ENCODE measurements at regions not wholly inside any gene's neighbourhood (a gene's known extent, or its start where the extent isn't known, plus 50 kb on each side); places are given as distances from the start of the nearest gene placed in this dataset.

GRCh38 chr3:69538281-69538680 lies 152.4 kb upstream of the FRMD4B start:
- no peaks in the 10 kb centered on the region for H3K9me3 ChIP-seq (replicated peaks; ENCODE audit: control insufficient read depth, insufficient read depth, low read depth, low read length)
- peaks cover 2 to 30% of the 10 kb centered on the region in 2 experiments; a peak in 3 of 5 replicates for H3K27me3 ChIP-seq (ENCODE audit: control insufficient read depth in 2 of 2, insufficient read depth in 2 of 2, low read length in 2 of 2)
- intact Hi-C loops (cut with micrococcal nuclease) = no loop called here
- no peak overlapping the region for H2AFZ ChIP-seq (ENCODE audit: low read depth, low read length)
- in situ Hi-C loops (cut with MboI) = no loop called here
- peaks cover 0 to 6% of the 10 kb centered on the region in 2 experiments; a peak in 1 of 5 replicates for H3K4me1 ChIP-seq (replicated peaks in 1 of 2; ENCODE audit: control insufficient read depth in 2 of 2, insufficient read depth in 2 of 2, low read length in 2 of 2)
- no peaks in the 10 kb centered on the region for H3K79me2 ChIP-seq (ENCODE audit: control insufficient read depth, insufficient read depth, low read length)
- ATAC-seq (no peak), FAIRE-seq (no peak), DNase-seq (ENCODE audit: extremely low read depth in 1 of 4, low spot score in 3 of 4) (no peak)
- no peak for TF ChIP-seq FOXJ2 (tag; IDR thresholded peaks at IDR 0.05)
- POLR2A ChIA-PET = no interaction called here
- no peak overlapping the region for H3K4me3 ChIP-seq
- H3K9me1 ChIP-seq (ENCODE audit: control insufficient read depth, insufficient read depth, low read length) = no peaks in the 10 kb centered on the region
- 0% methylated on average over 1 of the region's 1 CpG for WGBS (ENCODE audit: insufficient coverage, low coverage, missing lambda C conversion rate)
- no peak overlapping the region for H3K9ac ChIP-seq (ENCODE audit: insufficient read depth in 1 of 2, low read depth in 2 of 2, low read length in 2 of 2)
- H3K4me2 ChIP-seq (ENCODE audit: insufficient read depth, low read length) = no peak overlapping the region
- CTCF ChIA-PET (ENCODE audit: low intra/inter-chr PET ratio) = no interaction called here
- H3K36me3 ChIP-seq (ENCODE audit: control insufficient read depth, insufficient read depth, low read length) = no peaks in the 10 kb centered on the region
- H4K20me1 ChIP-seq (replicated peaks; ENCODE audit: control insufficient read depth, insufficient read depth, low read length) = no peaks in the 10 kb centered on the region
- no peak overlapping the region for H3K27ac ChIP-seq (ENCODE audit: extremely low read depth, low read depth, low read length)
- BruUV-seq (replicated peaks) = no TSS peak

- Histone ChIP-seq H3K27ac (ENCODE audit: extremely low read depth, low read depth, low read length) (no peak overlapping the region), H3K9me1 (ENCODE audit: control insufficient read depth, insufficient read depth, low read length) (no peaks in the 10 kb centered on the region), H2AFZ (ENCODE audit: low read depth, low read length) (no peak overlapping the region), H3K4me2 (ENCODE audit: insufficient read depth, low read length) (no peak overlapping the region), H3K9me3 (replicated peaks; ENCODE audit: control insufficient read depth, insufficient read depth, low read depth, low read length) (no peaks in the 10 kb centered on the region), H3K79me2 (ENCODE audit: control insufficient read depth, insufficient read depth, low read length) (no peaks in the 10 kb centered on the region), H3K36me3 (ENCODE audit: control insufficient read depth, insufficient read depth, low read length) (no peaks in the 10 kb centered on the region), H3K4me1 (replicated peaks in 1 of 2; ENCODE audit: control insufficient read depth in 2 of 2, insufficient read depth in 2 of 2, low read length in 2 of 2) (no peaks in the 10 kb centered on the region), H3K4me3 (no peak overlapping the region), H4K20me1 (replicated peaks; ENCODE audit: control insufficient read depth, insufficient read depth, low read length) (no peaks in the 10 kb centered on the region), H3K9ac (ENCODE audit: insufficient read depth in 1 of 2, low read depth in 2 of 2, low read length in 2 of 2) (no peak overlapping the region), H3K27me3 (ENCODE audit: control insufficient read depth in 2 of 2, insufficient read depth in 2 of 2, low read length in 2 of 2) (peaks cover 2 to 16% of the 10 kb centered on the region in 2 experiments; a peak in 3 of 5 replicates)
- in situ Hi-C loops (cut with MboI) (no loop called here), intact Hi-C loops (cut with micrococcal nuclease) (no loop called here)
- WGBS (ENCODE audit: insufficient coverage, low coverage, missing lambda C conversion rate) = 0% methylated on average over 16 of the region's 19 CpGs
- DNase-seq (ENCODE audit: extremely low read depth in 1 of 4, low spot score in 3 of 4) (no peak), FAIRE-seq (no peak), ATAC-seq (no peak)
- ChIA-PET CTCF (ENCODE audit: low intra/inter-chr PET ratio) (no interaction called here), POLR2A (no interaction called here)
- BruUV-seq (replicated peaks) = no TSS peak
- TF ChIP-seq MAZ (CRISPR knock-in tag; conservative IDR thresholded peaks at IDR 0.05 in 1 of 2, IDR thresholded peaks at IDR 0.05 in 1 of 2) (no peak), E4F1 (CRISPR knock-in tag; IDR thresholded peaks at IDR 0.05; ENCODE audit: borderline replicate concordance) (no peak), L3MBTL2 (IDR thresholded peaks at IDR 0.05) (no peak), BHLHE40 (IDR thresholded peaks at IDR 0.05; ENCODE audit: low read length) (no peak), SUPT5H (IDR thresholded peaks at IDR 0.05) (no peak), ZNF175 (CRISPR knock-in tag; IDR thresholded peaks at IDR 0.05; ENCODE audit: low read depth) (no peak), ZC3H8 (IDR thresholded peaks at IDR 0.05) (no peak), ATF1 (CRISPR knock-in tag; IDR thresholded peaks at IDR 0.05) (no peak), ATF1 (tag; IDR thresholded peaks at IDR 0.05) (no peak), U2AF1 (optimal IDR thresholded peaks at IDR 0.05; ENCODE audit: low read depth, low read length) (no peak), CBX1 (IDR thresholded peaks at IDR 0.05; ENCODE audit: low read depth) (no peak), TOE1 (IDR thresholded peaks at IDR 0.05; ENCODE audit: borderline replicate concordance) (no peak), TOE1 (CRISPR knock-in tag; IDR thresholded peaks at IDR 0.05; ENCODE audit: borderline replicate concordance, low read depth) (no peak), MCM7 (IDR thresholded peaks at IDR 0.05) (no peak), ZNF324 (CRISPR knock-in tag; IDR thresholded peaks at IDR 0.05) (no peak)
Observed at GRCh38 chr3:69536306-69537020, 150.6 kb upstream of the FRMD4B start.
